Activated CD4-positive, alpha-beta T cell treated with anti-CD3 and anti-CD28 coated beads for 36 hours (primary cell): ENCODE measurements at regions not wholly inside any gene's neighbourhood (a gene's known extent, or its start where the extent isn't known, plus 50 kb on each side); places are given as distances from the start of the nearest gene placed in this dataset.

Source experiments
- ATAC-seq: fragments of 200-7000 bp; cut with Tn5 transposase; one replicate; pipeline ENCODE4 v1.10.0; 2021; ENCODE audit warnings: mild to moderate bottlenecking, moderate library complexity
- CTCF ChIA-PET: fragments of 350-600 bp; sonication (Branson Sonifier 250); formaldehyde crosslinking; loops from one replicate; lab custom pipeline; 2021; ENCODE audit warnings: antibody characterized with exemption; lab: Charles Lee
- POLR2A ChIA-PET: fragments of 350-600 bp; sonication (Branson Sonifier 250); formaldehyde crosslinking; loops from one replicate; lab custom pipeline; 2021; ENCODE audit warnings: antibody characterized with exemption, inconsistent platforms; lab: Charles Lee
- DNase-seq: peaks from one replicate; pipeline ENCODE4 v3.0.0-alpha.2; 2020
- H3K27ac Mint-ChIP-seq: one replicate; pipeline ENCODE4 v1.8.0; 2021; ENCODE audit warnings: mixed read lengths
- H3K27me3 Mint-ChIP-seq: one replicate; pipeline ENCODE4 v1.8.0; 2021; ENCODE audit warnings: mixed read lengths
- H3K36me3 Mint-ChIP-seq: one replicate; pipeline ENCODE4 v1.8.0; 2021; ENCODE audit warnings: low read depth, mixed read lengths
- H3K4me1 Mint-ChIP-seq: one replicate; pipeline ENCODE4 v1.8.0; 2021; ENCODE audit warnings: mixed read lengths
- H3K4me3 Mint-ChIP-seq: one replicate; pipeline ENCODE4 v1.8.0; 2021; ENCODE audit warnings: mild to moderate bottlenecking, moderate library complexity, mixed read lengths
- H3K9me3 Mint-ChIP-seq: one replicate; pipeline ENCODE4 v1.8.0; 2021; ENCODE audit warnings: low read depth, mixed read lengths
- intact Hi-C, 2 experiments: fragments of 100-400 bp; cut with DNase I in 1 of 2; cut with micrococcal nuclease in 1 of 2; formaldehyde crosslinking; loops; one replicate each; pipeline versions ENCODE4 v1.14.2 to v1.15.1; 2022 to 2024; cut with DNase I, micrococcal nuclease

GRCh38 chr20:19807946-19808330 is 49.9 kb downstream of the RIN2 start:
- Mint-ChIP-seq H3K27me3 (peaks cover 15% of the 10 kb centered on the region), H3K36me3 (no peaks in the 10 kb centered on the region), H3K4me3 (no peak overlapping the region), H3K27ac (no peak overlapping the region), H3K4me1 (no peaks in the 10 kb centered on the region), H3K9me3 (no peaks in the 10 kb centered on the region)
- intact Hi-C loops = no loop called here
- CTCF ChIA-PET = interaction anchor here (1.6 kb wide), 1 partner anchor 22 kb away, joined by 6 read pairs; no protein-coding TSS in a partner anchor
- POLR2A ChIA-PET = no interaction called here
- no peak for ATAC-seq
- no peak for DNase-seq

GRCh38 chr20:19808498-19808897 is 50.4 kb downstream of the RIN2 start:
- no peaks in the 10 kb centered on the region for H3K9me3 Mint-ChIP-seq
- intact Hi-C loops = no loop called here
- CTCF ChIA-PET = no interaction called here
- H3K27me3 Mint-ChIP-seq = peaks cover 20% of the 10 kb centered on the region
- no peaks in the 10 kb centered on the region for H3K36me3 Mint-ChIP-seq
- DNase-seq (no peak), ATAC-seq (no peak)
- POLR2A ChIA-PET = no interaction called here
- H3K4me1 Mint-ChIP-seq = no peaks in the 10 kb centered on the region
- no peak overlapping the region for H3K27ac Mint-ChIP-seq
- H3K4me3 Mint-ChIP-seq = no peak overlapping the region

GRCh38 chr20:19809505-19809904 is 51.4 kb downstream of the RIN2 start:
- peaks cover 22% of the 10 kb centered on the region for H3K27me3 Mint-ChIP-seq
- H3K4me3 Mint-ChIP-seq = no peak overlapping the region
- no peak overlapping the region for H3K27ac Mint-ChIP-seq
- H3K4me1 Mint-ChIP-seq = no peaks in the 10 kb centered on the region
- H3K36me3 Mint-ChIP-seq = no peaks in the 10 kb centered on the region
- intact Hi-C loops = no loop called here
- DNase-seq (no peak), ATAC-seq (no peak)
- H3K9me3 Mint-ChIP-seq = no peaks in the 10 kb centered on the region
- CTCF ChIA-PET = interaction anchor here (0.7 kb wide), 1 partner anchor 286 kb away, joined by 4 read pairs; no protein-coding TSS in a partner anchor
- POLR2A ChIA-PET = no interaction called here

- ATAC-seq = no peak
- ChIA-PET POLR2A (no interaction called here), CTCF (interaction anchor here (0.7 kb wide), 1 partner anchor 17 kb away, joined by 3 read pairs; no protein-coding TSS in a partner anchor)
- peaks cover 5% of the 10 kb centered on the region for H3K4me1 Mint-ChIP-seq
- H3K27me3 Mint-ChIP-seq = peaks cover 22% of the 10 kb centered on the region
- DNase-seq = no peak
- intact Hi-C loops = no loop called here
- no peaks in the 10 kb centered on the region for H3K9me3 Mint-ChIP-seq
- no peak overlapping the region for H3K27ac Mint-ChIP-seq
- no peaks in the 10 kb centered on the region for H3K36me3 Mint-ChIP-seq
- no peak overlapping the region for H3K4me3 Mint-ChIP-seq
Observed at GRCh38 chr20:19811231-19811630, 53.2 kb downstream of the RIN2 start.

DNA sequence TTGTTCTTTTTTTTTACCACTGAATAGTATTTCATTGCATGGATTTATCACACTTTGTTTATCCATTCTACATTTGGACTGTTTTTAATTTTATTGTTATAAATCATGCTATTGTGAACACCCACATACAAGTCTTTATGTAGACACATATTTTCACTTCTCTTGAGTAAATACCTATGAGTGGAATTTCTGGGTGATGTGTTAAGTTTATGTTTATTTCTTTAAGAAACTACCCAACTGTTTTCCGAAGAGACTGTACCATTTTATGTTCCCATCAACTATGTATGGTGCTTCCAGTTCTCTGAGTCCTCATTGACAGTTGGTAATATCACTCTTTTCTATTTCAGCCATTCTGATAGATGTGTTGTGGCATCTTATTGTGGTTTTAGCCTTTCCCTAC is 54.0 kb downstream of the RIN2 start:
- DNase-seq (no peak), ATAC-seq (no peak)
- no peak overlapping the region for H3K4me3 Mint-ChIP-seq
- H3K4me1 Mint-ChIP-seq = peaks cover 5% of the 10 kb centered on the region
- no peaks in the 10 kb centered on the region for H3K9me3 Mint-ChIP-seq
- H3K36me3 Mint-ChIP-seq = no peaks in the 10 kb centered on the region
- POLR2A ChIA-PET = no interaction called here
- H3K27ac Mint-ChIP-seq = no peak overlapping the region
- CTCF ChIA-PET = interaction anchor here (0.5 to 1.1 kb wide), 3 partner anchors 9 to 27 kb away, joined by 3 to 4 read pairs (median 3); no protein-coding TSS in a partner anchor
- H3K27me3 Mint-ChIP-seq = peaks cover 22% of the 10 kb centered on the region
- intact Hi-C loops = no loop called here

DNA sequence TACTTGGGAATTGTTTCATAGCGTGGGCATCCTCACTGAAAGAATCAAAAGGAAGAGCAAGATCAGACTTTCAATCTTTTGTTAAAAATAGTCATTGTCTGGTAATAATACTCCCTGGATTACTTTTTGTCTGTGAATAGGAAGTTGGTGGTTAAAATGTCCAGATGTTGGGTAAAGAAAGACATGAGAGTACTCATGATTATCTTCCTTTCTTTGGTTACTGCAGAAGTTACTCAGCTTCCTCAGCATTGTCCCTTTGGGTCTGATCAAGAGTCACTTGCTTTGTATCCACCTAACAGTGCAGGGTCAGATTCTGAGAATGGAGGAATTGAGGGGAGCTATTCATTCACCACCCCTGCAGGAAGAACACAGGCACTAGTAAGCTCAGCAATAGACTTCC is 54.6 kb downstream of the RIN2 start:
- H3K4me1 Mint-ChIP-seq = peaks cover 5% of the 10 kb centered on the region
- no peak for ATAC-seq
- CTCF ChIA-PET = interaction anchor here (1.0 to 1.1 kb wide), 2 partner anchors 8 to 26 kb away, joined by 3 to 4 read pairs; no protein-coding TSS in a partner anchor

DNA sequence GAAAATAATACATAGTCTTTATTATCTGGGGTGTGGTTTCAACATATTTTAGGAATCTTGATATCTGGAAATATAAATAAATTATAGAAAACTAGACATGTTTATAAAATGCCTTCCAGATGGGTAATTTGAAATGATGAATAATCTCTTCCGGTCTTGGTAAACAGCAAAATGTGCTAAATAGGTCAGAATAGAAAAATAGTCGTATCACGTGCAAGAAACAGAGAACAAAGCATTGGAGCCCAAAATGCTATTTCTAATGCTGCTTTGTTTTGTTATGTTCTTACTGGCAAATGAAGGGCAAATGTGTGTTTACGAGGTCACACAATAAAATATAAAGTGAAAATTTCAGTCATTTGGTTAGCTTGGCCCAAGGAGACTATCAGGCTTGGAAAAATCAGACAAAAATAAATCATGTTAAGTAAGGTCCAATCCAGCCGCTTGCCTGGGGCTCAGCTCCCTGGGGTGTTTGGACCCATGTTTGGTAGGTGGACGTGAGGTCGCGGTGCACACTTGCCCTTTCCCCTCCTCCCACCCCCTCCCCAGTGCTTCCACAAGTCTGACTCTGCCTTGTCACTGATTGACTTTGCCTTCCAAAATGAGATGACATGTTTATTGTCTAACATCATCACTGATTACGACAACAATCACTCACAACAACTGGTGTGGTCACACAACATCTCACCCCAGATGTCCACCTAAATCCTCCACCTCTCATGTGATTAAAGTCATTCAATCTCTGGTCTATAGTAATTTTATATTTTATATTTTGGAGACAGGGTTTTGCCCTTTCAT is 56.0 kb downstream of the RIN2 start:
- H3K27ac Mint-ChIP-seq = no peak overlapping the region
- no peak overlapping the region for H3K4me3 Mint-ChIP-seq
- peaks cover 5% of the 10 kb centered on the region for H3K4me1 Mint-ChIP-seq
- intact Hi-C loops = no loop called here
- POLR2A ChIA-PET = no interaction called here
- H3K9me3 Mint-ChIP-seq = no peaks in the 10 kb centered on the region
- ATAC-seq (no peak), DNase-seq (no peak)
- no peaks in the 10 kb centered on the region for H3K36me3 Mint-ChIP-seq
- CTCF ChIA-PET = no interaction called here
- peaks cover 22% of the 10 kb centered on the region for H3K27me3 Mint-ChIP-seq

More for the DNA sequence above, 54.6 kb downstream of the RIN2 start:
- H3K27ac Mint-ChIP-seq = no peak overlapping the region
- POLR2A ChIA-PET = no interaction called here
- no peak for DNase-seq
- H3K36me3 Mint-ChIP-seq = no peaks in the 10 kb centered on the region
- intact Hi-C loops = no loop called here
- H3K27me3 Mint-ChIP-seq = peaks cover 22% of the 10 kb centered on the region
- no peaks in the 10 kb centered on the region for H3K9me3 Mint-ChIP-seq
- no peak overlapping the region for H3K4me3 Mint-ChIP-seq

GRCh38 chr20:19815553-19815991 is 57.5 kb downstream of the RIN2 start:
- intact Hi-C loops = no loop called here
- Mint-ChIP-seq H3K9me3 (no peaks in the 10 kb centered on the region), H3K27ac (no peak overlapping the region), H3K4me3 (no peak overlapping the region), H3K27me3 (peaks cover 19% of the 10 kb centered on the region), H3K4me1 (peaks cover 5% of the 10 kb centered on the region), H3K36me3 (no peaks in the 10 kb centered on the region)
- POLR2A ChIA-PET = no interaction called here
- DNase-seq = no peak
- CTCF ChIA-PET = no interaction called here
- peak; percentile 30 for ATAC-seq

- Mint-ChIP-seq H3K4me3 (no peak overlapping the region), H3K9me3 (no peaks in the 10 kb centered on the region)
Observed at GRCh38 chr20:19816386-19816785, 58.3 kb downstream of the RIN2 start.

DNA sequence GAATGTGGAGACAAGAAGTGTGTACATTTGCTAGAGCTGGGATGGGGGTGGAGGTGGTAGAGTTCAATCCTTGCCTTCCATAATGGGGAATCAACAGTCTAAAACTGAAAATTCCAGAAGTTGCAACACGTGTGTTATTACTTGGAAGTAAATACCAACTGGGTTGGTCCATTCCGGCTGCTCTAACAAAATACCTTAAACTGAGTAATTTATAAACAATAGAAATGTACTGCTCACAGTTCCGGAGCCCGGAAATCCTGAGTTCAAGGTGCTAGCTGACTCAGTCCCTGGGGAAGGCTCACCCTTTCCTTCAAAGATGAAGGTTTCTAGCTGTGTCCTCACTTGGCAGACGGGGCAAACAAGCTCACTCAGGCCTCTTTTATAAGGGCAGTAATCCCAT is 59.0 kb downstream of the RIN2 start:
- H3K9me3 Mint-ChIP-seq = no peaks in the 10 kb centered on the region
- ATAC-seq (no peak), DNase-seq (no peak)
- H3K27me3 Mint-ChIP-seq = peaks cover 13% of the 10 kb centered on the region
- ChIA-PET POLR2A (no interaction called here), CTCF (no interaction called here)
- intact Hi-C loops = no loop called here
- H3K27ac Mint-ChIP-seq = no peak overlapping the region
- no peaks in the 10 kb centered on the region for H3K36me3 Mint-ChIP-seq
- peaks cover 5% of the 10 kb centered on the region for H3K4me1 Mint-ChIP-seq
- no peak overlapping the region for H3K4me3 Mint-ChIP-seq

More at GRCh38 chr20:19816386-19816785, 58.3 kb downstream of the RIN2 start:
- no peak for ATAC-seq
- Mint-ChIP-seq H3K27me3 (peaks cover 15% of the 10 kb centered on the region), H3K27ac (no peak overlapping the region), H3K36me3 (no peaks in the 10 kb centered on the region), H3K4me1 (peaks cover 5% of the 10 kb centered on the region)
- no peak for DNase-seq
- intact Hi-C loops = no loop called here
- CTCF ChIA-PET = no interaction called here
- POLR2A ChIA-PET = no interaction called here

DNA sequence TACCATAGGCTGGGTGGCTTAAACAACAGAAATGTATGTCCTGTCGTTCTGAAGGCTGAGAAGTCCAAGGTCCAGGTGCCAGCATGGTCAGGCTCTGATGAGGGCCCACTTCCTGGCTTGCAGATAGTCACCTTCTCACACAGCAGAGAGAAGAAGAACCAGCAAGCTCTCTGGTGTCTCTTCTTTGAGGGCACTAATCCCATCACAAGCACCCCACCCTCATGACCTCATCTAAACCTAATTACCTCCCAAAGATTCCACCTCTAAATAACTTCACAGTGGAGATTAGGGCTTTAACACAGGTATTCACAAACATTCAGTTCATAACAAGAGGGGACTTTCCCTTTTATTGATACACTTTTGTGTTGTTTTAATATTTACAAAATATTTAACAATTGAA is 61.1 kb downstream of the RIN2 start:
- intact Hi-C loops = no loop called here
- ATAC-seq (no peak), DNase-seq (no peak)
- H3K27ac Mint-ChIP-seq = no peak overlapping the region
- no peaks in the 10 kb centered on the region for H3K36me3 Mint-ChIP-seq
- CTCF ChIA-PET = interaction anchor here (0.7 kb wide), 1 partner anchor 174 kb away, joined by 5 read pairs; no protein-coding TSS in a partner anchor
- peaks cover 5% of the 10 kb centered on the region for H3K4me1 Mint-ChIP-seq
- H3K9me3 Mint-ChIP-seq = no peaks in the 10 kb centered on the region
- POLR2A ChIA-PET = no interaction called here
- no peak overlapping the region for H3K4me3 Mint-ChIP-seq
- peaks cover 5% of the 10 kb centered on the region for H3K27me3 Mint-ChIP-seq
